Ecto neural progenitor cell (in vitro differentiated cells): ENCODE measurements at regions not wholly inside any gene's neighbourhood (a gene's known extent, or its start where the extent isn't known, plus 50 kb on each side); places are given as distances from the start of the nearest gene placed in this dataset.
"Not testable (repeated sequence)": the region's sequence is repeated elsewhere in the genome, so short reads cannot be mapped to it uniquely, and the experiment has no call there.

ENCODE experiments used
- DNase-seq: peaks from one replicate; pipeline ENCODE4 v3.0.0-alpha.2; 2018; ENCODE audit warnings: low spot score

- no peak for DNase-seq
Observed at GRCh38 chr1:68675336-68675735, 178.5 kb upstream of the DEPDC1 start.

- no peak for DNase-seq
Observed at GRCh38 chr1:68677684-68678351, 180.9 kb upstream of the DEPDC1 start.

- DNase-seq, result no peak
Observed at GRCh38 chr1:68696221-68696620, 199.3 kb upstream of the DEPDC1 start.

- no peak for DNase-seq
Observed at GRCh38 chr1:68703921-68704354, 207.1 kb upstream of the DEPDC1 start.

- DNase-seq, result no peak
Observed at GRCh38 chr1:68704800-68705443, 208.0 kb upstream of the DEPDC1 start.

GRCh38 chr1:68705466-68705865 is 208.6 kb upstream of the DEPDC1 start:
- DNase-seq, result no peak

GRCh38 chr1:68706639-68707317 is 209.9 kb upstream of the DEPDC1 start:
- no peak for DNase-seq

- DNase-seq, result no peak
Observed at GRCh38 chr1:68717330-68717729, 220.4 kb upstream of the DEPDC1 start.

- no peak for DNase-seq
Observed at GRCh38 chr1:68720476-68720875, 223.6 kb upstream of the DEPDC1 start.

GRCh38 chr1:68723791-68724190 is 226.9 kb upstream of the DEPDC1 start:
- no peak for DNase-seq

GRCh38 chr1:68725001-68725752 is 228.3 kb upstream of the DEPDC1 start:
- no peak for DNase-seq

- not testable (repeated sequence) for DNase-seq
Observed at GRCh38 chr1:68739486-68739885, 242.6 kb upstream of the DEPDC1 start.

- no peak for DNase-seq
Observed at GRCh38 chr1:68745011-68745410, 248.1 kb upstream of the DEPDC1 start.

- no peak for DNase-seq
Observed at GRCh38 chr1:68745451-68745850, 248.6 kb upstream of the DEPDC1 start.

GRCh38 chr1:68746378-68746777 is 249.5 kb upstream of the DEPDC1 start:
- no peak for DNase-seq

GRCh38 chr1:68751723-68752122 is 254.8 kb upstream of the DEPDC1 start:
- DNase-seq, result no peak

- no peak for DNase-seq
Observed at GRCh38 chr1:68758666-68759209, 261.9 kb upstream of the DEPDC1 start.

GRCh38 chr1:68767941-68768340 is 271.1 kb upstream of the DEPDC1 start:
- DNase-seq, result no peak

GRCh38 chr1:68770817-68771216 is 273.9 kb upstream of the DEPDC1 start:
- DNase-seq, result no peak

GRCh38 chr1:68777851-68778250 is 281.0 kb upstream of the DEPDC1 start:
- no peak for DNase-seq

GRCh38 chr1:68779841-68780240 is 283.0 kb upstream of the DEPDC1 start:
- not testable (repeated sequence) for DNase-seq

- no peak for DNase-seq
Observed at GRCh38 chr1:68780919-68781318, 284.0 kb upstream of the DEPDC1 start.
